K562 (cell line): ENCODE measurements at regions not wholly inside any gene's neighbourhood (a gene's known extent, or its start where the extent isn't known, plus 50 kb on each side); places are given as distances from the start of the nearest gene placed in this dataset.

Source experiments
- POLR2A ChIP-seq: fragments of 450-650 bp; conservative IDR thresholded peaks from 2 replicates; pipeline ENCODE4 v1.6.1; 2016
- USF2 ChIP-seq: sonication (generic); formaldehyde crosslinking; IDR thresholded peaks from 2 replicates; pipeline ENCODE4 v1.5.0; 2020; ENCODE audit warnings: missing genetic modification reagents
- ZC3H11A ChIP-seq: IDR thresholded peaks from 2 replicates; pipeline ENCODE4 v1.6.1; 2012; ENCODE audit warnings: low read depth, low read length, improper control_type of control experiment
- ZNF384 ChIP-seq: IDR thresholded peaks from 2 replicates; pipeline ENCODE4 v1.6.1; 2012; ENCODE audit warnings: low read depth, low read length, improper control_type of control experiment

GRCh38 chr14:55893705-55894104, 224.5 kb upstream of the PELI2 start:
- TF ChIP-seq POLR2A, result no peak
- TF ChIP-seq ZNF384, result no peak
- no peak for TF ChIP-seq ZC3H11A
- TF ChIP-seq USF2 (CRISPR knock-in tag), result no peak
